ENCODE measurements at regions not wholly inside any gene's neighbourhood (a gene's known extent, or its start where the extent isn't known, plus 50 kb on each side); places are given as distances from the start of the nearest gene placed in this dataset.
A peak's percentile ranks its signal among the peaks of the same experiment; 100 is the strongest.

DNA sequence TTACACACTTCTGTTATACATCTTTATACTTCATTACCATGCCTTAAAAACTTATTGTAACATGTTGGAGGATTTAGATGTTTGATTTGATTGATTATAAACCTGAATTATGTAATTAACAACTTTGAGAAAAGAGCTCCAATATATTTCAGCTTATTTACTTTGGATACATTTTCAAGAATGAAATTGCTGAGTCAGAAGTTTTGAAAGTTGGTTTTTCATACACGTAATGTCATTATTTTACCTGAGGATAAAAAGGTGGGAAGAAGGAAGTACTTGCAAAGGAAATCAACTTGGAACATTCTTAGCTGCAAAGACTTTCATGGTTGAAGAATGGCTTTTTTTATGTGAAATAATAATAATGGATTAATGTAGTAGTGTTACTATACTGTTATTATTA, 677.2 kb downstream of the FAM181B start:
- no peak for DNase-seq (ENCODE audit: low spot score)
- Histone ChIP-seq H3K4me3 (replicated peaks in 1 of 3; ENCODE audit: insufficient read depth in 1 of 3, low read depth in 2 of 3, low read length in 3 of 3) (no peak overlapping the region), H3K36me3 (replicated peaks in 1 of 2; ENCODE audit: control insufficient read depth in 1 of 2, insufficient read depth in 2 of 2, low read length in 2 of 2) (no peaks in the 10 kb centered on the region), H3K27ac (ENCODE audit: extremely low read length, insufficient read depth, low read length) (no peak overlapping the region), H3K79me2 (ENCODE audit: insufficient read depth, low read length) (no peaks in the 10 kb centered on the region), H2AFZ (ENCODE audit: low read length) (no peak overlapping the region), H3K9ac (ENCODE audit: insufficient read depth, low read depth, low read length) (no peak overlapping the region), H3K9me3 (ENCODE audit: low read length) (no peaks in the 10 kb centered on the region), H4K20me1 (ENCODE audit: insufficient read depth, low read length) (no peaks in the 10 kb centered on the region), H3K4me1 (ENCODE audit: insufficient read depth, low read length) (no peaks in the 10 kb centered on the region), H3K27me3 (ENCODE audit: control insufficient read depth in 1 of 2, insufficient read depth in 2 of 2, low read length in 2 of 2) (no peaks in the 10 kb centered on the region), H3K4me2 (ENCODE audit: low read depth, low read length) (no peak overlapping the region)
- WGBS (ENCODE audit: low lambda C conversion rate): 0% methylated on average over 1 of the region's 1 CpG
- POLR2A ChIA-PET: no interaction called here
- intact Hi-C loops (cut with micrococcal nuclease; ENCODE audit: unreplicated experiment) (no loop called here), in situ Hi-C loops (cut with HindIII; ENCODE audit: extremely low pct_ligation_motif_present, low pct_unique_long_range_greater_than_20kb) (no loop called here)
- FAIRE-seq: no peak
- TF ChIP-seq, protein P1, sequence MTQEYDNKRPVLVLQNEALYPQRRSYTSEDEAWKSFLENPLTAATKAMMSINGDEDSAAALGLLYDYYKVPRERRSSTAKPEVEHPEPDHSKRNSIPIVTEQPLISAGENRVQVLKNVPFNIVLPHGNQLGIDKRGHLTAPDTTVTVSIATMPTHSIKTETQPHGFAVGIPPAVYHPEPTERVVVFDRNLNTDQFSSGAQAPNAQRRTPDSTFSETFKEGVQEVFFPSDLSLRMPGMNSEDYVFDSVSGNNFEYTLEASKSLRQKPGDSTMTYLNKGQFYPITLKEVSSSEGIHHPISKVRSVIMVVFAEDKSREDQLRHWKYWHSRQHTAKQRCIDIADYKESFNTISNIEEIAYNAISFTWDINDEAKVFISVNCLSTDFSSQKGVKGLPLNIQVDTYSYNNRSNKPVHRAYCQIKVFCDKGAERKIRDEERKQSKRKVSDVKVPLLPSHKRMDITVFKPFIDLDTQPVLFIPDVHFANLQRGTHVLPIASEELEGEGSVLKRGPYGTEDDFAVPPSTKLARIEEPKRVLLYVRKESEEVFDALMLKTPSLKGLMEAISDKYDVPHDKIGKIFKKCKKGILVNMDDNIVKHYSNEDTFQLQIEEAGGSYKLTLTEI (CRISPR knock-in tag; conservative IDR thresholded peaks at IDR 0.05): no peak
- TF ChIP-seq MAFK (conservative IDR thresholded peaks at IDR 0.05 in 1 of 2, IDR thresholded peaks at IDR 0.05 in 1 of 2; ENCODE audit: low read length in 2 of 2) (peak; percentile 93 to 99), MAFF (IDR thresholded peaks at IDR 0.05; ENCODE audit: low read depth, low read length) (peak; percentile 96)
- CTCF ChIA-PET (ENCODE audit: low intra/inter-chr PET ratio, low total read pairs): no interaction called here
- no TSS peak for BruUV-seq (replicated peaks)
- ATAC-seq: no peak

DNA sequence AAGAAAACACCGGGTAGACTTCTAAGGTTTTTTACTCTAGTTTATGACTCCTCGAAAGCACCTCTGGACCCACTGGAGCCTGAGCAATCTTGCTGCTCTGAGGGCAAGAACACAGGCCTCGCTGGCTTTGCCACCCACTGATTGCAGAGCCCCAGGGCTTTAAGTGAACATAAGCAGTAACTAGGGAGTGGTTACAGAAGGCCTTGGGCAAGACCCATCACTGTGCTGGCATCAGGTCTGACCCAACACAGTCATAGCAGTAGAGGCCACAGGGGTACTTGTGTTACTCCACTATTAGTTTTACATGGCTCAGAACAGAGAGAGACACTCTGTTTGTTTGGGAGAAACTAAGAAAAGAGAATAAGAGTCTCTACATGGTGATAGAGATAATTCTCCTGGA, 684.5 kb downstream of the FAM181B start:
- H2AFZ ChIP-seq (ENCODE audit: low read length): no peak overlapping the region
- ChIA-PET POLR2A (no interaction called here), CTCF (ENCODE audit: low intra/inter-chr PET ratio, low total read pairs) (no interaction called here)
- H3K4me1 ChIP-seq (ENCODE audit: insufficient read depth, low read length): no peaks in the 10 kb centered on the region
- ATAC-seq (no peak), DNase-seq (ENCODE audit: low spot score) (no peak), FAIRE-seq (no peak)
- no peak overlapping the region for H3K27ac ChIP-seq (ENCODE audit: extremely low read length, insufficient read depth, low read length)
- H3K9ac ChIP-seq (ENCODE audit: insufficient read depth, low read depth, low read length): no peak overlapping the region
- BruUV-seq (replicated peaks): no TSS peak
- in situ Hi-C loops (cut with HindIII; ENCODE audit: extremely low pct_ligation_motif_present, low pct_unique_long_range_greater_than_20kb): no loop called here
- no peaks in the 10 kb centered on the region for H4K20me1 ChIP-seq (ENCODE audit: insufficient read depth, low read length)
- intact Hi-C loops (cut with micrococcal nuclease; ENCODE audit: unreplicated experiment): no loop called here
- H3K27me3 ChIP-seq (ENCODE audit: control insufficient read depth in 1 of 2, insufficient read depth in 2 of 2, low read length in 2 of 2): no peaks in the 10 kb centered on the region
- H3K4me3 ChIP-seq (replicated peaks in 1 of 3; ENCODE audit: insufficient read depth in 1 of 3, low read depth in 2 of 3, low read length in 3 of 3): no peak overlapping the region
- H3K79me2 ChIP-seq (ENCODE audit: insufficient read depth, low read length): no peaks in the 10 kb centered on the region
- 20% methylated on average over 1 of the region's 3 CpGs for WGBS (ENCODE audit: low lambda C conversion rate)
- H3K4me2 ChIP-seq (ENCODE audit: low read depth, low read length): no peak overlapping the region
- no peaks in the 10 kb centered on the region for H3K9me3 ChIP-seq (ENCODE audit: low read length)
- TF ChIP-seq EHMT2 (IDR thresholded peaks at IDR 0.05; ENCODE audit: borderline replicate concordance, low read depth, low read length): no peak
- no peak for TF ChIP-seq ZNF788 (CRISPR knock-in tag; IDR thresholded peaks at IDR 0.05; ENCODE audit: borderline replicate concordance)
- no peak for TF ChIP-seq TAF15 (IDR thresholded peaks at IDR 0.05; ENCODE audit: low read depth, low read length, poor library complexity, severe bottlenecking)
- no peak for TF ChIP-seq ZNF138 (CRISPR knock-in tag; IDR thresholded peaks at IDR 0.05; ENCODE audit: low read depth)
- TF ChIP-seq, protein P2, sequence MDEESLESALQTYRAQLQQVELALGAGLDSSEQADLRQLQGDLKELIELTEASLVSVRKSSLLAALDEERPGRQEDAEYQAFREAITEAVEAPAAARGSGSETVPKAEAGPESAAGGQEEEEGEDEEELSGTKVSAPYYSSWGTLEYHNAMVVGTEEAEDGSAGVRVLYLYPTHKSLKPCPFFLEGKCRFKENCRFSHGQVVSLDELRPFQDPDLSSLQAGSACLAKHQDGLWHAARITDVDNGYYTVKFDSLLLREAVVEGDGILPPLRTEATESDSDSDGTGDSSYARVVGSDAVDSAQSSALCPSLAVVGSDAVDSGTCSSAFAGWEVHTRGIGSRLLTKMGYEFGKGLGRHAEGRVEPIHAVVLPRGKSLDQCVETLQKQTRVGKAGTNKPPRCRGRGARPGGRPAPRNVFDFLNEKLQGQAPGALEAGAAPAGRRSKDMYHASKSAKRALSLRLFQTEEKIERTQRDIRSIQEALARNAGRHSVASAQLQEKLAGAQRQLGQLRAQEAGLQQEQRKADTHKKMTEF (CRISPR knock-in tag; IDR thresholded peaks at IDR 0.05): no peak
- TF ChIP-seq ZNF572 (CRISPR knock-in tag; IDR thresholded peaks at IDR 0.05): no peak
- TF ChIP-seq KAT8 (CRISPR knock-in tag; IDR thresholded peaks at IDR 0.05): no peak
- no peak for TF ChIP-seq ZNF746 (CRISPR knock-in tag; IDR thresholded peaks at IDR 0.05)
- no peaks in the 10 kb centered on the region for H3K36me3 ChIP-seq (replicated peaks in 1 of 2; ENCODE audit: control insufficient read depth in 1 of 2, insufficient read depth in 2 of 2, low read length in 2 of 2)
